Stimulated activated memory B cell treated with anti-CD40 and anti-IgM and Interleukin-4, amounts not matched to agents 10 μg/mL and 1 μg/mL and 100 μg/mL, for 72 hours (primary cell): ENCODE measurements at regions not wholly inside any gene's neighbourhood (a gene's known extent, or its start where the extent isn't known, plus 50 kb on each side); places are given as distances from the start of the nearest gene placed in this dataset.
"Not testable (repeated sequence)": the region's sequence is repeated elsewhere in the genome, so short reads cannot be mapped to it uniquely, and the experiment has no call there.

Source experiments
- ATAC-seq: fragments of 150-1000 bp; cut with Tn5 transposase; 2 replicates; pipeline ENCODE4 v1.10.0; 2021
- H3K27ac Mint-ChIP-seq: one replicate; pipeline ENCODE4 v1.8.0; 2022; ENCODE audit warnings: mild to moderate bottlenecking, mixed read lengths
- H3K27me3 Mint-ChIP-seq: one replicate; pipeline ENCODE4 v1.8.0; 2022; ENCODE audit warnings: mixed read lengths
- H3K36me3 Mint-ChIP-seq: one replicate; pipeline ENCODE4 v1.8.0; 2022; ENCODE audit warnings: mixed read lengths
- H3K4me1 Mint-ChIP-seq: one replicate; pipeline ENCODE4 v1.8.0; 2022; ENCODE audit warnings: mixed read lengths
- H3K4me3 Mint-ChIP-seq: one replicate; pipeline ENCODE4 v1.8.0; 2022; ENCODE audit warnings: mild to moderate bottlenecking, moderate library complexity, mixed read lengths
- H3K9me3 Mint-ChIP-seq: one replicate; pipeline ENCODE4 v1.8.0; 2022; ENCODE audit warnings: mixed read lengths

DNA sequence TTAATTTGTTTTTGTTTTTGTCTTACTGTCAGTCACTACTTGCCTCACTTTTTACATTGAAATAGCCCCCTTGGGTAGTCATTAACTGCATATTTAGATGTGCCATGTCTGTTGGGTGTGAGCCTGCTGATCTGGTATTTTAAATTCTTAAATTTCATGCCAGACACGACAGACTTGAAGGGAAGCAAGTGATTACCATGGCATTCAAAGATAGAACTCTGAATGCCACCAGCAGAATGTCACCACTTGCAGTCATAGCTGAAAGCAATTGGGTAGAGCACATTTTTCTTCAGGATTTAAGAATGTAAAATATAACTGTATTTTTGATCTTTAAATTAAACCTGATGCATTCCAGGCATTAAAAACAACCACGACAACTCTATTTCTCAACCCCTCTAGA, 396.5 kb upstream of the ATP10A start:
- peaks cover 13% of the 10 kb centered on the region for H3K27me3 Mint-ChIP-seq
- no peak for ATAC-seq
- no peak overlapping the region for H3K4me3 Mint-ChIP-seq
- no peaks in the 10 kb centered on the region for H3K9me3 Mint-ChIP-seq
- H3K36me3 Mint-ChIP-seq: no peaks in the 10 kb centered on the region
- no peaks in the 10 kb centered on the region for H3K4me1 Mint-ChIP-seq
- H3K27ac Mint-ChIP-seq: no peak overlapping the region

DNA sequence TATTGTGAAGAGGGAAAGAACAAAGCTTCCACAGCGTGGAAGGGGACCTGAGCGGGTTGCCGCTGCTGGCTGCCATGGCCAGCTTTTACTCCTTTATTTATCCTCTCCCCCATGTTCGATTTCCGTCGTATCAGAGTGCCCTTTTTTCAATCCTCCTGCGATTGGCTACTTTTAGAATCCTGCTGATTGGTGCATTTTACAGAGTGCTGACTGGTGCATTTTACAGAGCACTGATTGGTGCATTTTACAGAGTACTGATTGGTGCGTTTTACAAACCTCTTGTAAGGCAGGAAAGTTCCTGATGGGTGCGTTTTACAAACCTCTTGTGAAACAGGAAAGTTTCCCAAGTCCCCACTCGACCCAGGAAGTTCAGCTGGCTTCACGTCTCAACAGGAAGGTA, 381.7 kb upstream of the ATP10A start:
- ATAC-seq, H3K4me3 Mint-ChIP-seq, H3K27ac Mint-ChIP-seq, H3K36me3 Mint-ChIP-seq, H3K27me3 Mint-ChIP-seq, H3K4me1 Mint-ChIP-seq: not testable (repeated sequence)
- H3K9me3 Mint-ChIP-seq: peaks cover 11% of the 10 kb centered on the region

DNA sequence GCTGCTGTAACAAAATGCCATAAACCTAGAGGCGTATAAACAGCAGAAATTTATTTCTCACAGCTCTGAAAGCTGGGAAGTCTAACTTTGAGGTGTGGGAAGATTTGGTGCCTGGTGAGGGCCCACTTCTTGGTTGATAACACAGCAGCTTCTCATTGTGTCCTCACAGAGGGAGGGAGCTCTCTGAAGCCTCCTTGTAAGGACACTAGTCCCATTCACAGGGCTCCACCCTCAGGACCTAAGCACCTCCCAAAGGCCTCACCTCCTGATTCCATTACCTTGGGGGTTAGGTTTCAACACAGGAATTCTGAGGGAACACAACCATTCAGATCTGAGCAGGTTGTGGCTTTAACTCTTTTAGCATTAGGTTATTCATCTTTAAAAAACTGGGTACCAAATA, 380.3 kb upstream of the ATP10A start:
- H3K9me3 Mint-ChIP-seq: peaks cover 12% of the 10 kb centered on the region
- H3K36me3 Mint-ChIP-seq: no peaks in the 10 kb centered on the region
- no peaks in the 10 kb centered on the region for H3K27me3 Mint-ChIP-seq
- H3K4me1 Mint-ChIP-seq: no peaks in the 10 kb centered on the region
- no peak overlapping the region for H3K27ac Mint-ChIP-seq
- no peak for ATAC-seq
- no peak overlapping the region for H3K4me3 Mint-ChIP-seq

DNA sequence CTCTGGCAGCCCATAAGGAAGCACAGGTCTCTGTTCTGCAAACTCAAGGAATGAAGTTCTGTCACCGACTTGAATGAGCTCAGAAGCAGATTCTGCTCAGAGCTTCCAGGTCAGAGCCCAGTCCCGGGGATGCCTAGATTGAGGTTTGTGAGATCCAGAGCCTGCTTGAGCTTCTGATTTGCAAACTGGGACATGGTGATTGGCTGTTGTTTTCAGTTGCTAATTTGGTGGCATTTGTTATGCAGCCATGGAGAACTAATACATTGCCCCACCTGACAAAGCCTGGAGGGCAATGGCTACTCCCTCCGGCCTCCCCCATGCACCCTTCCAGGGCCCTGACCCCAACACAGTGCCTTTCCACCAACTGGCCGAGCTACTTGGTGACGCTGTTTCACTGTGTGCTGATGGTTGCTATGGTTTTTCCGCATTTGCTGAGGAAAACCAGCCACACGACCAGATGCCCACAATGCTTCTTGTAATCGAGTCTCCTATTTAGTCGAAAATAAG, 379.5 kb upstream of the ATP10A start:
- no peak for ATAC-seq
- H3K9me3 Mint-ChIP-seq: peaks cover 12% of the 10 kb centered on the region
- no peak overlapping the region for H3K4me3 Mint-ChIP-seq

DNA sequence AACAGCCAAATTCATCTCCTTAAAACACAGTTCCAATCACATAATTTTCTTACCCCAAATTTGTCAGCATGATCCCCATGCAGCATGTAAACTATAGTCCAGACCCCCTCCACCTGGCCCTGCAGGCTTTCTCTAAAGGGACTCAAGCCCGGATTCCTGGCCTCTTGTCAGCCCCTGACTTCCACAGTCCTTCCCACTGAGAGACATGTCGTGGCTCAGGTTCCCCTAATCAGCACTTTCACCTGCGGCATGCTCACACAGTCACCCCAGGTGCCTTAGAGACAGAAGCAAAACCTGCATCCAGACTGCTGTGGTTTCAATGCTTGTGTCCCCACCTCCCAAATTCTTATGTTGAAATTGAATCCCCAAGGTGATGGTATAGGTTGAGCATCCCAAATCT, 372.7 kb upstream of the ATP10A start:
- no peaks in the 10 kb centered on the region for H3K27me3 Mint-ChIP-seq

More for the DNA sequence above, 379.5 kb upstream of the ATP10A start:
- Mint-ChIP-seq H3K36me3 (no peaks in the 10 kb centered on the region), H3K27me3 (no peaks in the 10 kb centered on the region), H3K27ac (no peak overlapping the region), H3K4me1 (no peaks in the 10 kb centered on the region)

DNA sequence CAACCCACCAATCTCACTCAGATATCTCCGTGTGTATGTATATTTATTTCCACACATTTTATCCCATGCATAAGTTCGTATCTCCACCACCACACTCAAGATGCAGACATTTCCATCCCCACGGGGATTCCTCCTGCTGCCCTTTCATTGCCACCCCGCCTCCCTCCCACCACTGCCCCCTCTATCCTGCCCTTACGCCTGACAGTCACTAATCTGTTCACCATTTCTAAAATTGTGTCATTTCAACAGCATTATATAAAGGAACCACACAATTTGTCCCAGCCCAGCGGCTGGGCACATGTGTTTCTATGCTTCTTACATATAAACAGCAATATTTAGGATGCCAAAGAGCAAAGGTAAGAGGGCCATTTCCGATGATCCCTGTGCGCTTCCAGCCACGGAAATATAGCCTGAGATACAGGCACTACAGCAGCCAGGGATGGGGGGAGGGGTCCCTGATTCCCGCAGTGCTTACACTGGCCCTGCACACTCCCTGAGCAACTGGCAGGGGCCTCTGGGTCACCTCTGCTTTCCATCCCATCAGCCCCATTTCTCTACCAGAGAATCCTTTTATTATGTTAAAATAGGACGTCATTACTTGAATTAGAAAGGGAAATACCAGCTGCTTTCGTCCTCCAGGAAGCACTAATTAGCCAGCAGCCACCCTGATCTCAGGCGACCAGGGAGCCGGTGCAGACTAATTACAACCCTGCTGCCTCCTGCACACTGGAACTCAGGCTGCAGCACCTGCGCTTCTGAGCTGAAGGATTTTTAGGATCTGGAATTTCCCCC, 372.0 kb upstream of the ATP10A start:
- no peaks in the 10 kb centered on the region for H3K36me3 Mint-ChIP-seq
- no peaks in the 10 kb centered on the region for H3K4me1 Mint-ChIP-seq

More for the DNA sequence above, 372.7 kb upstream of the ATP10A start:
- Mint-ChIP-seq H3K4me3 (no peak overlapping the region), H3K4me1 (no peaks in the 10 kb centered on the region), H3K9me3 (peaks cover 3% of the 10 kb centered on the region), H3K36me3 (no peaks in the 10 kb centered on the region), H3K27ac (no peak overlapping the region)
- ATAC-seq: no peak

DNA sequence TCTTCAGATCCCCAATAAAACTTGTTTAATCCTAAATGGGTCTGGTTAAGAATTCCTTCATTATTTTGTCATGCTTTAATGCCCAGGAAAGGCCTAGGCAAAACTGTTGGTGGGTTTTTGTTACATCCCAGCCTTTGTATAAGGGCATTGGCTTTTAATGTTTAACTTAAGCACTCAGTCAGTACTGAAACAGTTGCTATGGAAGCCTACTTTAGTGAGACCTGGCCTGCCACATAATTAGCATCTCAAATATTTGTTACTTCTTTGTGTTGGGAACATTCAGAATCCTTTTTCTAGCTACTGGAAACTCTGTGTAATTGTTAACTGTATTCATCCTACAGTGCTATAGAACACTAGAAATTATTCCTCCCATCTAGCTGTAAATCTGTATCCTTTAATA, 369.6 kb upstream of the ATP10A start:
- H3K9me3 Mint-ChIP-seq: peaks cover 10% of the 10 kb centered on the region
- no peak overlapping the region for H3K27ac Mint-ChIP-seq
- ATAC-seq: no peak
- no peaks in the 10 kb centered on the region for H3K4me1 Mint-ChIP-seq
- H3K4me3 Mint-ChIP-seq: no peak overlapping the region
- no peaks in the 10 kb centered on the region for H3K27me3 Mint-ChIP-seq
- no peaks in the 10 kb centered on the region for H3K36me3 Mint-ChIP-seq

More for the DNA sequence above, 372.0 kb upstream of the ATP10A start:
- H3K4me3 Mint-ChIP-seq: no peak overlapping the region
- H3K27me3 Mint-ChIP-seq: no peaks in the 10 kb centered on the region
- H3K27ac Mint-ChIP-seq: no peak overlapping the region
- peaks cover 5% of the 10 kb centered on the region for H3K9me3 Mint-ChIP-seq
- ATAC-seq: no peak

DNA sequence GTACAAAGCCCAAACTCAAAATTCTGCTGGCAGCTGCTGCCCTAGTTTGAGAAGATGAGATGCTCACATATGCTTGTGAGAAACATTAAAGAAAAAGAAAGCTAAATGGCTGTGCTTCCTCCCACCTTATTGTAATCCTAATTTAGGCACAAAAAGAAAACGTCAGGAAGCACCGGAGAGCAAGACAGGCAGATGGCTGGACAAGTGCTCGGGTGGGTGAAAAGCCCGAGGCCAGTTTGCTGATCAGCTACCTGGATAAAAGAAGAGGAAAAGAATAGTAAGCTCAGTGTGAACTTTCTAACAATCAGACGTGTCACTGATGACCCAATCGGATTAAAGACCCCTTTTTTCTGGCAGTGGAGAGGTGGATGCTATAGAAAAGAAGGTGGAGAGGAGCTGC, 368.0 kb upstream of the ATP10A start:
- H3K4me3 Mint-ChIP-seq: no peak overlapping the region
- no peaks in the 10 kb centered on the region for H3K4me1 Mint-ChIP-seq
- H3K36me3 Mint-ChIP-seq: no peaks in the 10 kb centered on the region
- peaks cover 15% of the 10 kb centered on the region for H3K9me3 Mint-ChIP-seq
- H3K27ac Mint-ChIP-seq: no peak overlapping the region
- no peak for ATAC-seq
- no peaks in the 10 kb centered on the region for H3K27me3 Mint-ChIP-seq

DNA sequence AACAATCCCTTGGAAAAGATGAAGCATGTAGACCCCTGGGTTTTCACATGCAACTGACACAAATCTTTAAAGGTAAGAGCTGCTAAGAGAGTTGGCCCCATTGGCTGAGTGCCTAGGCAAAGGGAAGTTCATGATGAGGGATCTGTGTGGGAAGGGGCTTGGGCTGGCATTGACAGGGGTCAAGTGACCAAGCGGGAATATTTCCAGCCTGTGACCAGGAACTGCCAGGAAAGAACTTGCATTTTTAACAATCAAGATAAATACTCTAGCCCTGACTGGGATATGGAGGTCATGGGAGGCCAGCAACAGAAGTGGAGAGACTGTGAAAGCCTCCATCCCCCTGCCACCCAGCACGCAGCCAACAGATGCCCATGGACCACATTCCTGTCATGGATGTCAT, 361.1 kb upstream of the ATP10A start:
- no peak overlapping the region for H3K27ac Mint-ChIP-seq
- no peak overlapping the region for H3K4me3 Mint-ChIP-seq
- ATAC-seq: no peak
- no peaks in the 10 kb centered on the region for H3K36me3 Mint-ChIP-seq
- no peaks in the 10 kb centered on the region for H3K27me3 Mint-ChIP-seq
- no peaks in the 10 kb centered on the region for H3K4me1 Mint-ChIP-seq
- peaks cover 9% of the 10 kb centered on the region for H3K9me3 Mint-ChIP-seq

DNA sequence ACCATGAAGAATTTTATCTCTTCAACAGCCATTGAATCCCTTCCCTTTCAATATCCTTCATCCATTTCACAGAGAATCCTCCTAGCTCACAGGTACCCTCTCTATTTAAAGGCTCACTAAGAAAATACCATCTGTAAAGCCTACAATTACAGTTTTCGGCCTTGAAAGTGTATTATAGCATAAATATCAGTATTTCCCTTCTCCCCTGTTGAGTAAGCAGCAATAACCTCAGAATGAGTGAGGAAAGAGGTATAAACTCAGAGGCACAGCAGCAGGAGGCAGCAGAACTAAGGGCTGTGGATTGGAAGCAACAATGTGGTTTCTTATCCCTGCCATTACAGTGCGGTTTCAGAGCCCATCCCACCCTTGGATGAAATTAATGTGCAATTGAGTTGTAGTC, 360.6 kb upstream of the ATP10A start:
- no peak for ATAC-seq
- H3K9me3 Mint-ChIP-seq: peaks cover 9% of the 10 kb centered on the region
- no peak overlapping the region for H3K27ac Mint-ChIP-seq
- no peaks in the 10 kb centered on the region for H3K27me3 Mint-ChIP-seq
- H3K36me3 Mint-ChIP-seq: no peaks in the 10 kb centered on the region
- no peaks in the 10 kb centered on the region for H3K4me1 Mint-ChIP-seq
- no peak overlapping the region for H3K4me3 Mint-ChIP-seq

DNA sequence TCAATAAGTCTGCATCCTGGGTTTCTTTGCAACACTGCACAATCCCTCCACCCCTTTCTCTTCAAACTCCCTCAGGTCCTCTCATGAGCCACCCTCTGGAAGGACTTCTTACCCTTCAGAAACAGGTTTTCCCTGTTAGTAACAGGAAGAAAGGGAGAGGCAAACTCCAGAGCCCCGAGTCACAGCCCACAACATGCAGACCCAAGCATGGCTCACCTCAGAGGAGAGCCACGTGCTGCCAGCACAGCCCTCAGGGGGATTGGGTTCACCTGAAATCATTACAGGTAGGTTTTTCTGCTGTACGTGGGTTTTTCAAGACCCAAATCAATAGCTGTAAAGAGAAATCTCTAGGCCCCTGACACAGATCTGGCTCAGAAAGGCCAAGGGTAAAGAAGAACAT, 359.7 kb upstream of the ATP10A start:
- H3K9me3 Mint-ChIP-seq: peaks cover 6% of the 10 kb centered on the region
- no peak overlapping the region for H3K4me3 Mint-ChIP-seq
- no peaks in the 10 kb centered on the region for H3K27me3 Mint-ChIP-seq
- no peaks in the 10 kb centered on the region for H3K4me1 Mint-ChIP-seq
- no peak for ATAC-seq
- no peak overlapping the region for H3K27ac Mint-ChIP-seq
- no peaks in the 10 kb centered on the region for H3K36me3 Mint-ChIP-seq

DNA sequence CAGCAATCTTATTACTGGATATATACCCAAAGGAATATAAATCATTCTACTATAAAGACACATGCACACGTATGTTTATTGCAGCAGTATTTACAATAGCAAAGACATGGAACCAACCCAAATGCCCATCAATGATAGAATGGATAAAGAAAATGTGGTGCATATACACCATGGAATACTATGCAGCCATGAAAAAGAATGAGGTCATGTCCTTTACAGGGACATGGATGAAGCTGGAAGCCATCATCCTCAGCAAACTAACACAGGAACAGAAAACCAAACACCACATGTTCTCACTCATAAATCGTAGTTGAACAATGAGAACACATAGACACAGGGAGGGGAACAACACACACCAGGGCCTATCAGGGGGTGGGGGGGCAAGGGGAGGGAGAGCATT, 353.9 kb upstream of the ATP10A start:
- not testable (repeated sequence) for H3K36me3 Mint-ChIP-seq, H3K27ac Mint-ChIP-seq, ATAC-seq, H3K4me1 Mint-ChIP-seq, H3K27me3 Mint-ChIP-seq, H3K9me3 Mint-ChIP-seq, H3K4me3 Mint-ChIP-seq

DNA sequence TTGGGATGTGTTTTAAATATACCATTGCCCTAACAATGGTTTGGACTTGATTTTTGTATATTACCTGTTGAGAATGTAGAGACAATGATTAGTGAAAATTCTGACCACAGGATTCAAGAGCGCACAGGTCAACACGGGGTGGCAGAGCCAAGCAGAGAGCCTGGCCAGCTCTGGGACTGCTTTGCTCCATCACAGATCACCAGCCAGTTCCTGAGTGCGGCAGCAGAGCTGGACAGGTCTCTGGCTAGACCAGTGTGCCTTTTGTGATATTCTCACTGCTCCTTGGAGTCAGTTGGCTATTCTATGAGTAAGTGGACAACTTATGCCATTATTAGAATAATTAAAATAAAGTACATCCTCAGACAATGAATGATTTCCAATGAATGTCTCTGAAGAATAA, 351.2 kb upstream of the ATP10A start:
- Mint-ChIP-seq H3K27ac (no peak overlapping the region), H3K4me3 (no peak overlapping the region), H3K36me3 (no peaks in the 10 kb centered on the region), H3K4me1 (no peaks in the 10 kb centered on the region), H3K9me3 (no peaks in the 10 kb centered on the region), H3K27me3 (no peaks in the 10 kb centered on the region)
- ATAC-seq: no peak

DNA sequence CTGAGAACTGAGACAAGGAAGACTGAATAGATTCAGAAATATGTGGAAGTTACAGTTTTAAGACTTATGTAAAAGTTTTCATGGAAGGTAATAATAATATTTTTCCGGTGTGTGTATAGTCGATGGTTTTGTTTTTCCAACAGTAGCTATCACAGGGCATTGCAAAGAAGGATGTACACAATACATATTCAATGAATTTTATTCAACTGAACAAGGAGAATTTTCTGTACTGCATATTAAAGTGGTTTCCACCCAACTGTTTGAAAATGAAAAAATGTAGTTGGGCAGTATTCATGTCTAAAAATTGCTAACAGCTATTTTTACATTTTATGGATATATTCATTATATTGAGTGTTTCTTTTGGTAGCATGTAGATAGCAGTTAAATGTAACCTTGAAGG, 350.3 kb upstream of the ATP10A start:
- H3K27ac Mint-ChIP-seq: no peak overlapping the region
- no peaks in the 10 kb centered on the region for H3K36me3 Mint-ChIP-seq
- H3K4me3 Mint-ChIP-seq: no peak overlapping the region
- H3K4me1 Mint-ChIP-seq: no peaks in the 10 kb centered on the region
- H3K27me3 Mint-ChIP-seq: no peaks in the 10 kb centered on the region
- no peaks in the 10 kb centered on the region for H3K9me3 Mint-ChIP-seq
- ATAC-seq: no peak

DNA sequence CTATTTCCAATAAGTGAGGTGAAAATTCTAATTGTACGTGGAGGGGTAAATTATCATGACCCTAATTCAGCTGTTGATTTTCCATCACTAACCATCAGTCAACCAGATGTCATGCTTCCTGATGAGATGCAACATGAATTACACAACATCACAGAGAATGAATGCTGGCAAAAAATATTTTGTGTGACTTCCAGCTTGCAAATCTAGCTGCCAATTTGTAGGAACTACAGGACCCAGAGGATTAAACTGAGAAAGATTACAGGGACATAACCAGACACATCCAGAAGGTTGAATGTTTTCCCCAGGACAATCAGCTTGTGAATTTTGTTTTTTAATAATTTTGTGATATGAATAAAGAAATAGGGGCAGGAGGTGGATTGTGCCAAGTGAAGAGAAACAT, 349.0 kb upstream of the ATP10A start:
- Mint-ChIP-seq H3K4me1 (no peaks in the 10 kb centered on the region), H3K27me3 (no peaks in the 10 kb centered on the region)

DNA sequence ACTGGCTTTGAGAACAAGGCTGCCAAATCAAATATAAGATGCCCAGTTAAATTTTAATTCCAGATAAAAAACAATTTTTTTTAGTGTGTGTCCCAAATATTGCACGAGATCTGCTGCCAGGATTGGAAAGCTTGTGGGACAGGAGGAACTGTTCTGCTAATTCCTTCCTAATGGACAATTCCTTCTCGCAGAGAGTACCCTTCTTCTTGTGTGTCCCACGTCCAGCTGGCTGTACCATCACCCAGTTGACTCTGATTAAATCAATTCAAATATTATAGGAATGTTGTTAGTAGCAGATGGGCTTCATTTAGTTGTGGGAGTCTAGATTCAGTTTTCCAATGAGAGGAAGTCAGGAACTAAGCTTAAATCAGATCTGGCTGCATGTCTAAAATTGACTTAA, 347.9 kb upstream of the ATP10A start:
- Mint-ChIP-seq H3K36me3 (no peaks in the 10 kb centered on the region), H3K4me1 (no peaks in the 10 kb centered on the region), H3K9me3 (no peaks in the 10 kb centered on the region), H3K27ac (no peak overlapping the region), H3K4me3 (no peak overlapping the region), H3K27me3 (no peaks in the 10 kb centered on the region)
- no peak for ATAC-seq

More for the DNA sequence above, 349.0 kb upstream of the ATP10A start:
- no peak for ATAC-seq
- no peak overlapping the region for H3K27ac Mint-ChIP-seq
- no peaks in the 10 kb centered on the region for H3K9me3 Mint-ChIP-seq
- H3K36me3 Mint-ChIP-seq: no peaks in the 10 kb centered on the region
- no peak overlapping the region for H3K4me3 Mint-ChIP-seq
